OCI-LY1 (cell line): ENCODE measurements at regions not wholly inside any gene's neighbourhood (a gene's known extent, or its start where the extent isn't known, plus 50 kb on each side); places are given as distances from the start of the nearest gene placed in this dataset.

ENCODE experiments used
- EZH2 ChIP-seq: fragments of 200-600 bp; sonication (generic), shearing (Covaris generic); IDR thresholded peaks from 2 replicates; pipeline ENCODE4 v1.8.0; 2017; ENCODE audit warnings: borderline replicate concordance, mixed run types, mild to moderate bottlenecking, antibody characterized with exemption, low read length, moderate library complexity, mixed read lengths
- TF ChIP-seq, protein P1 (sequence below): fragments of 200-600 bp; sonication (generic), shearing (Covaris generic); IDR thresholded peaks from 2 replicates; pipeline ENCODE4 v1.5.1; 2017; ENCODE audit warnings: mild to moderate bottlenecking, antibody characterized with exemption, low read length, moderate library complexity, mixed read lengths

DNA sequence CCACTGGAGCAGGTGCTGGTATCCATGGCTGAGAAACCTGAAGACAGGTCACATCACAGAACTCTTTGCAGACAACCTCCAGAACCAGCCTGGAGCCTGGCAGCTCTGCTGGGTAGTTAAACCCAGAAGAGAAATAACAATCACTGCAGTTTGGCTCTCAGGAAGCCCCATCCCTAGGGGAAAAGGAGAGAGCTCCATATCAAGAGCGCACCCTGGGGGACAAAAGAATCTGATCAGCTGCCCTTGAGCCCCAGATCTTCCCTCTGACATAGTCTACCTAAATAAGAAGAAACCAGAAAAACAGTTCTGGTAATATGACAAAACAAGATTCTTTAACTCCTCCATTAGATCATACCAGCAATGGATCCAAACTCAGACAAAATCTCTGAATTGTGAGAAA is 823.2 kb upstream of the FRG1 start:
- no peak for TF ChIP-seq EZH2
- TF ChIP-seq, protein P1, sequence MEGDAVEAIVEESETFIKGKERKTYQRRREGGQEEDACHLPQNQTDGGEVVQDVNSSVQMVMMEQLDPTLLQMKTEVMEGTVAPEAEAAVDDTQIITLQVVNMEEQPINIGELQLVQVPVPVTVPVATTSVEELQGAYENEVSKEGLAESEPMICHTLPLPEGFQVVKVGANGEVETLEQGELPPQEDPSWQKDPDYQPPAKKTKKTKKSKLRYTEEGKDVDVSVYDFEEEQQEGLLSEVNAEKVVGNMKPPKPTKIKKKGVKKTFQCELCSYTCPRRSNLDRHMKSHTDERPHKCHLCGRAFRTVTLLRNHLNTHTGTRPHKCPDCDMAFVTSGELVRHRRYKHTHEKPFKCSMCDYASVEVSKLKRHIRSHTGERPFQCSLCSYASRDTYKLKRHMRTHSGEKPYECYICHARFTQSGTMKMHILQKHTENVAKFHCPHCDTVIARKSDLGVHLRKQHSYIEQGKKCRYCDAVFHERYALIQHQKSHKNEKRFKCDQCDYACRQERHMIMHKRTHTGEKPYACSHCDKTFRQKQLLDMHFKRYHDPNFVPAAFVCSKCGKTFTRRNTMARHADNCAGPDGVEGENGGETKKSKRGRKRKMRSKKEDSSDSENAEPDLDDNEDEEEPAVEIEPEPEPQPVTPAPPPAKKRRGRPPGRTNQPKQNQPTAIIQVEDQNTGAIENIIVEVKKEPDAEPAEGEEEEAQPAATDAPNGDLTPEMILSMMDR, result no peak
